8988T (cell line): ENCODE measurements at regions not wholly inside any gene's neighbourhood (a gene's known extent, or its start where the extent isn't known, plus 50 kb on each side); places are given as distances from the start of the nearest gene placed in this dataset.

ENCODE experiments used
- DNase-seq: peaks from one replicate; pipeline ENCODE4 v3.0.0; 2011

DNA sequence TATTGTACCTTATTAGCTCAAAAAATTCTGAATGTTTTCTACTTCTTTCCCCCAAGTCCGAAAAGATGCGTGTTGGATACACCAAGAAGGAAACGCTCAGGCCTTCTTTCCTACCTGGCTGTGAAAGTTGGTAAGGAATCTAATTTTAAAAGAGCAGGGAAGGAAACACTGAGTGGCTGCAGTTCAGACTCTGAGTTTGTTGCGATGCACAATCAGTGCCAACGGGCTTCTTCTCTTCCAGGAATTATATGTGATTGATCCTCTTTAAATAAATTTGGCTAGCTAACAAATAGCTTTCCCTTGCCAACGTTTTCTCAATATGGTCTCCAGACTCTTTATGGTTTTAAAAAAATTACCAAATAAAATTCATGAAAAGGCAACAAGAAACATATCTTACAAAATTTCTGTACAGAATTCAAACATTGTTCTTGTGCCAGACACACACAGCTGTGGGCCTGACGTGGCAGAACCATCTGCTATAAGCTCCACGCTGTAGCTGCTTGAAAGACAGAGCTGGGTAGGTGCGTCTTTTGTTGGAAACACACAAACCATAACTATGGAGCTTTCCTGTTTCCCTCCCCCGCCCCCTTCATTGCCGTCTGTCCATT, 493.1 kb downstream of the ZNF608 start:
- no peak for DNase-seq

DNA sequence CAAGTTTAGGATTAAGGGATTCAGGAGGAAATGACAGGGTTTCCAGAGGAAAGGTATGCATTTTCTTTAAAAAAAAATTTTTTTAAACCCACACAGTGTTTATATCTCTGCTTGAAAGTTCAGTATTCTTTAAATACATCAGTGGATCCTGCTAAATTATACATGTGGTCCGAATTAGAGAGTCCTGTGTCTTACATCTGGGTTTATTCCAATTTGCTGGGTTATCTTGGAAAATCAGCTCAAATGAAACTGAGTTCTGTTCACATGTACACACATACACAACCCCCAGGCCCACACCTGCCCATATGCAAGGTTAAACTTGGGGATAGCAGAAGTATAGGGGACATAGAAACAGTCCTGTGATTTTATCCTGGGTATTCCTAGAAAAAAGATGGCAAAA, 493.7 kb downstream of the ZNF608 start:
- DNase-seq, result no peak

DNA sequence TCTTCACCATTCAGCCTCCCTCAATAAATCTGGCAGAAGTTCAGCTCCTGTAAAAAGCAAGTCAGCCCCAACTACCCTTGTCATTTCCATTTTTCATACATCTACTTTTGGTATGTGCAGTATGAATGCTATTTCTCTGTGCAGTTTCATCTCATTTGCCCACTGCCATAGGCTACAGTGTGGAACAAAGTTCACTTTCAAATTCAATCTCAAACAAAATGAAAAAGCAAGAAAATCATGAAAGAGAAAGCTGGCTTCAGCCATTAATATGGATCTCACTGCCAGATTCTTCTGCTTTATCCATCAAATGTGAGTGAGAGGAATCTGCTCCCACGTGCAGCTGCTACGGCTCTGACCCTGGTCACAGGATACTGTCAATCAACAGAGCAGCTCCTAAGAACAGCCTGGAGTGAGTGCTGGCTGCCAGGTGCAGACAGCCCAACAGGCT, 494.2 kb downstream of the ZNF608 start:
- DNase-seq, result no peak

DNA sequence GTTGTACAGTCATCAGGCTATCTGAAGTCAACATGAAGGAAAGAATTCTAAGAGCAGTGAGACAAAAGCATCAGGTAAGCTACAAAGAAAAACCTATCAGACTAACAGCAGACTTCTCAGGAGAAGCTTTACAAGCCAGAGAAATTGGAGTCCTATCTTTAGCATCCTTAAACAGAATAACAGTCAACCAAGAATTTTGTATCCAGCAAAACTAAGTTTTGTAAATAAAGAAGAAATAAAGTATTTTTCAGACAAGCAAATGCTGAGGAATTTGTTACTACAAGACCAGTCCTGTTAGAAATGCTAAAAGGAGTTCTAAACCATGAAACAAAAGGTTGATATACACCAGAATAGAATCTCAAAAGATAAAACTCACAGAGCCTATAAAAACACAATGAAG, 501.2 kb downstream of the ZNF608 start:
- DNase-seq, result no peak

DNA sequence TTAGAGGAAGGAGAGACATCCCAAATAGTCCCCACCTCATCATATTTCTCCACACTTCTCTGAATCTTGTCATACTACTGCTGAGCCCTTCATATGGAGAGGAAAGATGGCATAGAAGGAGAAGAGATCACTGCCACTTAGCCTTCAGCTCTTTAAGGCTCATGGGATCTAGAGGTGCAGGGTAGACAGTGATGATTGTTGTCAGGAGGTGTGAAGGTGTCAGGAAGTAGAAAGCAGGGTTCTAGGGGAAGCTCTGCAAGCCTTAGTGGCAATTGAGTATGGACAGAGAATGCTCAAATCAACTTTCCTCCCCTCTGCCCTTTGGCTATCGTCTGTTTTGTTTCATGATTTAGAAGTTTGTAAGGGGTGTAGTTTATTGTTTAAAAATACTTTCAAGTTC, 505.7 kb downstream of the ZNF608 start:
- DNase-seq, result no peak

DNA sequence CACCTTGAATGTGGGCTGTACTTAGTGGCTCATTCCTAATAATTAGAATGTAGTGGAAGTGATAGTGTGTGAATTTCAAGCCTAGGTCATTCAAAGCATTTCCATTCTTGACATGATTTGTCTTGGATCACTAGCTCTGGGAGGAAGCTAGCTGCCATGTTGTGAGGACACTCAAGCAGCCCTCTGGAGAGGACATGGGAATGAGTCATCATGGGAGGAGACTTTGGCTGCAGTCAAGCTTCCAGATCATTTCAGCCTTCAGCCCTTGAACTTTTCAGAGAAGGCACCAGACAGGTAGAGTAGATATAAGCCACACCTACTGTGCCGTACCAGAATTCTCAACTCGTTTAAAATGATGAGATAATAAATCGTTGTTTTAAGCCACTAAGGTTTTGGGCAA, 506.9 kb downstream of the ZNF608 start:
- no peak for DNase-seq

DNA sequence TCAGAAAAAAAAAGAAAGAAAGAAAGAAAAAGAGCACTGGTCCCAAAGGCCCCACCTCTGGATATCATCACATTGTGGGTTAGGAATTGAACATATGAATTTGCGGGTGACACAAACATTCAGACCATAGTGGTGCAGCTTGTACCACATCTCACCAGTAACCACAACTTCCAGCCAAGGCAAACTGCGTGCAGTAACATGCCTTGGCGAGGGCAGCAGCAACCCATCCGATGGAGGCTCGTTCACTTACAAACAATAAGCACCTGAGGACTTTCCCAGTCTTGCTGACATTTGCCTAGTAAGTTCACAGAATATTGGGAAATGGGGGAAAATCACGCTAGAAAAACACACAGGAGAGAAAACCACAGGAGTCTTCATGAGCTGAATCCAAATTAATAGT, 508.1 kb downstream of the ZNF608 start:
- DNase-seq, result no peak

DNA sequence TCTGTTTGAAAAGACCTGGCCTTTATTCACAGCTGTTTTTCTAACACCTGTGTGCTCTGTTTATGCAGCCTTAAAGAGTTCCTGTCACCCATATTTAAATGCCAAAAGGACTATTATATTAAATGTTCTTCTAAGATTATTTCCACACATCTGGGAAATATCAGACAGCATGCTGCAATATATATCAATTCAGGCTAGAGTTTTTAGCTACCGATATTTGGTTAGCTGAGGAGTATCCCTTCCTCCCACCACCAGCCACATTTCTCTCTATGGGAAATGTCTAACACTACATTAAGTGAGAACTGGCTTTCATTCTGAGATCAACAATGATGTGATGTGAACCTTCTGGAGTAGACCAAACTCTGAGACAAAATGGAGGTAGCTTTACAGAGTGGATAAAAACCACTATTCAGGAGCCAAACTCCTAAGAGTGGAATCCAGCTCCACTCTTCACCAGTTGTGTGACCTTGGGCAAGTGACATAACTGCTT, 509.2 kb downstream of the ZNF608 start:
- DNase-seq, result no peak

DNA sequence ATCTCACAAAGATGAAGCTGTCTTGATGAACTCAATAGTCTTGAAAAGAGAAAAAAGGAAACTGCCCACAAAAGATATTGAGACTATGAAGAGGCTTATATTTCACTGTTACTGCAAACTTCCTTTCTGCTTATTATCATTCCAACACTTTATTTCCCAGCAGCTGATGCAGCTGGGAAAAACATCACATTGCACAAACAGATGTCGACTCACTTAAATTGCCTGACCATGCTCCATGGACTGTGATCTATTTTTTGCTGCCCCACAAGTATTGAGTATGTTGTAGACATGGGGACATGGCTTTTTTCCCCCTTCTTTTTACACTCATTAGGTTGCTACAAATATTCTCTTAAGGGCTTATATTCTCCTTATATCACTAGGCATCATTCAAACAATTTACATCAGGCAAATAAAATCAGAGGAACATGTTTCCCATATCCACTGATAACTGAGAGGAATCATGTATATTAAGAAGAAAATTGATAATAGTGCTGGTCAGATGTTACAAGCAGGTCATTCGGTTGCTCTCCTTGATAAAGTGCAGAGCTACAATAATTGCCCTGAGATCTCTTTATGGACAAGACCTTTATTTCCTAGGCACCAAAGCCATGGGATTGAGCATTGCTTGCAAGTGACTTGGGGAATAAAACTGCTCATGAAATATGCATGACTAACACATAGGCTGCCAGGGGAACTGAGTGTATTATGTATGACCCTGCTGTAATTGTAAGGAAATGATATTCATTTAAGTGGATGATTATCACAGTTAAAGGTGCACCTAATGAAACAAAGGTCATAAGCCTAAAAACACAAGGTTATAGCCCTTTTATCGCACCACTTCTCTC, 509.9 kb downstream of the ZNF608 start:
- no peak for DNase-seq

DNA sequence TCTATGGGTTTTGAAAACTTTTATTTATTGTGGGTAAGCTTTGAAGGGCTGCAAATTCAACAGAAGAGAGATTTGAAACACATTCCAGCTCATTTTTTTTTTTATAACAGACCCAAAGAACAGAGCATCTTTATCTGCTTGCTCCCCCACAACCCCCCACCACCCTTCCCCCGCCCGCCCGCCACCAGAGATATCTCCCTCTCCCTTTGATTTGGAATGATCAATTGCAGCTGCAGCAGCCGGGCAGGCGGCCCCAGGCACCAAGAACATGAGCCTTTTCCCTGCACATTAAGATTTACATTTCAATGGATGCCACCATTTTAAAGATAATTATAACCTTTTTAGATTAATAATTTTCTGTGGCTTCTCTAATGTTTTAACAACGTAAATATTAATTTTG, 510.9 kb downstream of the ZNF608 start:
- DNase-seq, result no peak

DNA sequence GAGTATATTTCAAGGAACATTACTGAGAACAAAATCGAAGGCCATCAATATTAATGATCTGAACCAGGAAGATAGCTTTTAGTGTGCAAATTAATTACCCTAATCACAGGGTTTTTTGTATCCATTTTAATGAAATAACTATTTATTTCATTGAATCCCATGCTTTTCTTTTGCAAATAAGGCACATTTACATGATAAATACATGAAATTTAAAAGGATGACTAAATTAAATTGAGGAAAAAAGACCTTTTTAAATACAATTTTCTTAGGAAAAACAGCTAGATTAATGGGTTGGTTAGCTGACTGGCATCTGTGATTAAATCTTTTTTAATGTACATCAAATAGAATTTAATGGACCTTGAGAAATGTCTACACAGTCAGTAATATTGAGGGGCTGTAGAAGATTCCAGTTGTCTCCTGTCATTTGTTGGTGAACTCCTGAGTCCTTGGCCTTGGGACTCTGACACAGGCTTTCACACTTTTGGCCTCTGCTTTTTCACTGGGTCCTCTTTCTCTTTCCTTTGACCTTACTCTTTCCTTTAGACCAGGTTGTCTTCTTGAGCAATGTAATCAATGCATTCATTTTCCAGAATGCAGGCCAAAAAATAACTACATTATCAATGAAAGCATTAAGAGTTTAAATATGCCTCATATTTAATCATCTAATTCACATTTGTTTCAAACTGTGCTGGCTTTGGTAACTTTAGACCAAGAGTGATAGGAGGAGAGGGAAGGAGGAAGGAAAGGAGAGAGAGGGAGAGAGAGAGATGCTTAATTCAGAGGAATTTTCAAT, 511.5 kb downstream of the ZNF608 start:
- no peak for DNase-seq

DNA sequence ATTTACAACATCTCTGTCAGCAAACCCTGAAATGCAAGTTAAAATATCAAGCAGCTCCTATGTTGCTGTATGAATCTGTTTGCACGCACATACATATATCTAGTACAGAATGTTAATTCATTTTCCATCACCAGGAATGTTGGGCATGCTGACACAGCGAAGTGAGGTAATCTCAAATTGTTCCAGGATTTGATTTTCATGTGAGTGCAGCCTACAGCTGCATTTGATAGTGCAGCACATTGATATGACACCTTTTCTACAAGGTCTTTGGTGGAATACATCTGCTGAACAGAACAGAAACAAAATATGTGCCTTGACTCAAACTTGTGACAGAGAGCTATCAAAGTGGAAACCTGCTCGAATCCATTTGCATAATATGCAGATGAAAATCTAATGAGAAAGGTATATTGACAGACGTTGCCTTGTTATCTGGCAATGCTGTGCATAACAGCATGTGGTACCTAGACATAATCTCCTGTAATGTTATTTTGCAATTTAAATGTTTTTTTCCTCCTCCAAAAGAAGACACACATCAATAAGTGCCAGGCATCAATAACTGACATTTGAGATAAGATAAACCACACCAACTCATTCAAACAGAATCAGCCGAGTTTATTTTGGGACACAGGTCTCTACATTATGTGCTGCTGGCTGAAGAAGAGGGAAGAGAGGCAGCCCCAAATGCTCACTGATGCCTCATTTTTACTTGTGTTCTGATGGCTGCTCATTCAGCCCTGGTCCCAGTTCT, 512.2 kb downstream of the ZNF608 start:
- DNase-seq, result no peak

DNA sequence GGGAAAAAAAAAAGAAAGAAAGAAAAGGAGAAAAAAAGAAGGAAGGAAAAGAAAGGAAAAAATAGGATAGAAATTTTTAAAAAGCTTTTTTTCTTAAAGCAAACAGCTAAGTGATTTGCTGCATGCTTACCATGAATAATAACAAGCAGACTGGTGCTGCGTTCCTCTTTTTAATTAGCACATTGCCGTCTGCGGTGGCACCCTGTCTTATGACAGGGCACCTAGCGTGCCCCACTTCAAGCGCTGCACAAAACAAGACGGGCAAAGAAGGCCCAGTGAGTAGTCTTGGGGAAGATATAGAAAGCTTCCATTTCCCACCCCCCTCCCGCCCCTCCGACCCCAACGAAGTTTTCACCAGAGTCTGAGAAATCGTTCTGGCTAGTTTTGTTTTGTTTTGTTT, 513.9 kb downstream of the ZNF608 start:
- DNase-seq, result no peak

DNA sequence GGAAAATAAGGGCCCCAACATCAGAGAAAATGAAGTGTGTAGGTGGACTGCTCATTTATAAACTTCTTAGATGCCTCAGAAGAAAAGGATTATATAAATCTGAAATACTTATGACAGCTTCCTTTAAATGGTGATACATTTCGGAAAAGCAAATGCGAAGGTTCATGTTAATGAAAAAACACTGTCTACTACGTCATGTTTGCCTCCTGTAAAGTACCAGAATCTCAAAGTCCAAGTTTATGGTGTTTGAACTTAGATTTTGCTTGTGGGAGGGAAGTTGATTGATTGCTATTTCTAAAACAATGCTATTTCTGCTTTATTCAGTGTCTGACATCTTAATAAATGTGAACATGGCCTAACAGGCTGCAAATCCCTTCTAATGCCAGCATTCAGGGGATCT, 514.6 kb downstream of the ZNF608 start:
- DNase-seq, result no peak

DNA sequence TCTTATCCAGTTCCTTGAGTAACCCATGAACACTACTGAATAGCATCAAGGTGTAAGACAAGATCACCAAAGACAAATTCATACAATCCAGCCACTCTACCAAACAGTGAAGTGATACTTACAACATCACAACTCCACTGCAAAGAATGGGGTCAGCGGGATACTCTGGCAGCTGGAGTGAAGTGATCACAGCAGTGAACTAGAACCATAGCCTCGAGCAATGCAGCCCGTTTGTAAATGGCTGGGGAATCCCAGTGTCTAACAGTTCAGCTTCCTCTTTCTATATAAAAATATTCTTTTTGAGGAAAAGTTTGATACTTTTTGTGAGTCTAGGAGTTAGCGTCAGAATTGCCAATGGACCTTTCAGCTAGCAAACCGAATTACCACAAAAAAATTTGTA, 515.2 kb downstream of the ZNF608 start:
- DNase-seq, result no peak

DNA sequence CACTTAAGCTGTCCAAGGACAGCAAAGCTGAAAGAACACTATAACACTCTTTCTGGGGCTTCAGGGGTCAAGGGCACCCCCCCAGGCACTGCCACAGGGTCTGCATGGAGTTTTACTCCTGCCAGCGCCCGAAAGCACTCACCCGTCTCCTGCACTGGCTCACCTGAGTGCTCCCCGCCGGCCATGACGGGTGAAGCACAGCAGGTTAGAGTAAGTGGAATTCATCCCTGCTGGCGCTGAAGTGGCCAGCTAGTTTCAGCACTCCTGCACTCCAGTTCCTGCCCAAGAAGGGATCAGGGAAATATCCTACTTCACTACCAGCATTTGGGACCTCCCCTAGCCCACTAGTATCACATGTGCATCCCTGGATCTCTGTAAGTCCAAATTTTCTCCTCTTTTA, 516.0 kb downstream of the ZNF608 start:
- DNase-seq, result no peak

DNA sequence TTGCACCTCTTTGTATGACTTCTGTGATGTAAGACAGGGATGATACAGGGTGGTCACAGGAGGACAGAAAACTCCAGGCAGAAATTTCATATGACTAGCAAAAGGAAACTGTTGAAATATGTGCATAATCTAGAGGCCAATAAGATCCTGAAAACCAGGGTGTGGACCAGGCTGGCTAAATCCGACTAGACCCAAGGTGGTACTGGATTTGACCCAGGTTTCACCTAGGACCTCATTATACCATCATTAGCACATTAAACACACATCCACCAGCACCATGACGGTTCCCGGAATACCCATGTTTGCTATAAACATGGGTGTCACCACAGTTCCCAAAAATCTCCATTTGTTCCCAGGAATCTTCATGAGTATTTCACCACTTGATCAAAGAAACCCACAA, 517.1 kb downstream of the ZNF608 start:
- DNase-seq, result no peak

DNA sequence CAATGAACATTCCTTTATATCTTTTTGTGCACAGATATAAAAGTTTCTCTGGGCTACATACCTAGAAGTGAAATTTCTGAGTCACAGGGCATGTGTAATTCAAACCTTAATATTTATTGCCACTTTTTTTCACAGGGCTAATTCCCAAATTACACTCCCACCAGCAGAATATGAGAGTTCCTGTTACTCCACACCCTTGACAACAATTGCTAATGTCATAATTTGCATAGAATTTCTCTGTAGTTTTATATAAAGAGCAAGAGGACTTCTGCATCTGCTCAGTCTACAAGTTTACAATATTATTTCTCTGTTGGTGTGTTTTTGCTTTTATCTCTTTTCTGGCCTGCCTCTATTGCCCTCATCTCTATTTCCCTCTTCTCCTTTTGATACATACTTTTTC, 518.5 kb downstream of the ZNF608 start:
- DNase-seq, result no peak

DNA sequence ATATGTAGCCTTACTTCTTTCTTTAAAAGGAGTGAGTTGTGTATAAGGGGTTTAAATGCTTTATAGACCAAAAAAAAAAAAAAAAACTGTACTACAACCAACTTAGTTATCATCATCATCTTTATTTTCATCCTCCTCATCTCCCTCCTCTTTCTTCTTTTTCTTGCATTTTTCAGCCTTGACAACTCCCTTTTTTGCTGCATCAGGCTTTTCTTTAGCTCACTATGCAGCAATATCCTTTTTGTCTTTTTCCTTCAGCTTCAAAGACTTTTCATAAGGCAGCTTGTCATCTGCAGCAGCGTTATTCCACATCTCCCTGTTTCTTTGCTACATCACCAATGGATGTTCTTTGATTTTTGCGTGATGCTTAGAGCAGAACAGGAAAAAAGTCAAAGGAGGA, 526.0 kb downstream of the ZNF608 start:
- DNase-seq, result no peak

DNA sequence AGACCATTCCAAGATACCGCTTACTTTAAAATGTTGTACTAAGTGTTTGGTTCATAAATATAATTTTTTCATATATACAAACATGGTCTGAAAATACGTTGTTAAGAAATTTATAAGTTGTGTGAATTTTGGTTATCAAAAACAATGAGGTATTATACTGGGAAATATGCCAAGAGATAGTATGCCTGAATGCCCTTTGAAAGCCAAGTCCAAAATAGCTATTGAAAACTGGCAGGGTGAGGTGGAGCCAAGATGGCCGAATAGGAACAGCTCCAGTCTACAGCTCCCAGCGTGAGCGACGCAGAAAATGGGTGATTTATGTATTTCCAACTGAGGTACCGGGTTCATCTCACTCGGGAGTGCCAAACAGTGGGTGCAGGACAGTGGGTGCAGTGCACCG, 533.5 kb downstream of the ZNF608 start:
- no peak for DNase-seq

DNA sequence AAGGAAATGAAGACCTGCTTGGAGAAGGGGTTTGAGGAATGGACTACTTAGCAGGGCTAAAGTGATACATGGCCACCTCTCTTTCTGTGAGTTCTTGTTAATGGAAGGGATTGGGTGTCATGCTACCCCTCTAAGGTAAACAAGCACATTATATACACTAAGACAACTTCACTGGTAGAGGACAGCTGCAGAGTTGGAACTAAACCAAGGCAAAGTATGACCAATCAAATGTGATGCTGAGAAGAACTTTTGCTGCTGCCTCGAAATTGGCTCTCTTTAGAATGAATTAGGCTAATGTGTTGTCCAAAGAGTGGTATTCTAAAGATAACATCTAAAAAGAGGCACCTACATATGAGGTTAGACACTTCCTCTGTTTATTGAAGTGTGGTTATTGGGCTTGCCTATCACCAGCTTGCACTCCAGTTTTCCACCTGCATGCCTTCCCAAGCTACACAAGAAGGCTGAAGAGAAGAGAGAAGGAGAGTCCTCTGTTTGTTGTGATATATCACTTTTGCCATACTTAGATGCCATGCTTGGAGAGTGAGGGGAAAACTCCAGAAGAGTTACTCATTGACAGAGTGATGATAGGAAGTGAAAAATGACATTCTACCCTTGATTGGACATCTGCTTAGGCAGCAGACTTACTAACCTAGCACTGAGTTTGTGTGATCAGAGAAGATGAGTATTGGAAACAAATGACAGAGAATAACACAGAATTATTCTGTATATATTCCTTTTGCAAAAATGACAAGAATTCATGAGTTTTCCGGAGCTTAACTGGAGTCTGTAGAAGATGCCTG, 536.1 kb downstream of the ZNF608 start:
- no peak for DNase-seq

DNA sequence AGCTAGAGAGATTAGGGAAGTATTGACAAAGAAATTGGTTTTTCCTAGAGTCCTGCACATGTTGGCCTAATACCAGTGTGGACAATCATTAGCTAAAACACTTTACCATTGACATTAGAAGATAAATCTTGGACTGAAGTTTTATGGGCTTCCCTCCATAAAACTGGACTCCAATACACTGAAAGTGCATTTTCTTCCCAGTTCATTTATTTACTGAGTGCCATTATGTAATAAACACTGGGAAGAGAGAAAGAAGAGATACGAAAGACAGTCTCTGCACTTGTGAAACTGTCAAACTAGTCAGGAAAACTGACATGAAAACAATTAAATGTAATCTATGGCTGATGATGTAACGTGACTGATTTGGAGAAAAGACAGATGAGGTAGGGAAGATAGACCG, 539.3 kb downstream of the ZNF608 start:
- DNase-seq, result no peak
